Stimulated activated naive CD4-positive, alpha-beta T cell treated with Interleukin-2 at 50 U/mL for 16 hours (primary cell): ENCODE measurements at regions not wholly inside any gene's neighbourhood (a gene's known extent, or its start where the extent isn't known, plus 50 kb on each side); places are given as distances from the start of the nearest gene placed in this dataset.

Experiments used
- DNase-seq: peaks from one replicate; lab custom pipeline; 2025; lab: John Stamatoyannopoulos, UW

DNA sequence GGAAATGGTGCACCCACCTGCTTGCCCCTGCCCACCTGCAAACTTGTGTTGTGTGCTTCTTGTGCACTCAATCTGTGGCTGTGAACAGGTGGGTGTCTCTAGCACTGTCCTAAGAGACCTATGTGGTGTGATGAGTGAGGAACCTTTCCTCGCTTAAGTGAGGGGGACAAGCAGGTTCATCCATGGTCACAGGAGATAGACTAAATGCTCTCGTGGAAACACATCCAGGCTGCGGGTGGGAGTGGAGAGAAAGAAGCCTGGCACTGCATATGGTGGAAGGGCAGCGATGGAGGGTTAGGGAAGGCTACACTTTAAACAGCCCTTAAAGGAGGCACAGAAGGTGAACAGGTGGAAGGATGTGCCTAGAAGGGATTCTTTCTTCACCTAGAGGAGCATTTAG lies 330.9 kb downstream of the CXCL12 start:
- DNase-seq: no peak

DNA sequence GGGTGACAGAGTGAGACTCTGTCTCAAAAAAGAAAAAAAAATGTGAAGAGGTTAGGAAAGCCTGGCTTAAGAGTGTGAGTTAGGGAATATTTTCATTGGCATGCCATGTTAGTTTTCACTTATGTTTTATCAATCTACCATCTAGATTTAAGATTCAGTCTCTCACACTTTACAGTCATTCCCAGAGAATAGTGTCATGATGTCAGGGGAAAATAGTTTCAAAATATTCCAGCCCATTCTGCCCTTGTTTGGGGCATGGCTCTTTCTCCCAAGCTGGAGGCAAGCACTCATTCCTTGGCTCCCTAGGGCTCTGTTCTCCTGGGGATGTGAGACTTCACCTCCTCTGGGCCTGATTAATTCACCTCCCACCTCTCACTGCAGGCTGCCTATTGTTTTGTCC lies 331.5 kb downstream of the CXCL12 start:
- DNase-seq: no peak

DNA sequence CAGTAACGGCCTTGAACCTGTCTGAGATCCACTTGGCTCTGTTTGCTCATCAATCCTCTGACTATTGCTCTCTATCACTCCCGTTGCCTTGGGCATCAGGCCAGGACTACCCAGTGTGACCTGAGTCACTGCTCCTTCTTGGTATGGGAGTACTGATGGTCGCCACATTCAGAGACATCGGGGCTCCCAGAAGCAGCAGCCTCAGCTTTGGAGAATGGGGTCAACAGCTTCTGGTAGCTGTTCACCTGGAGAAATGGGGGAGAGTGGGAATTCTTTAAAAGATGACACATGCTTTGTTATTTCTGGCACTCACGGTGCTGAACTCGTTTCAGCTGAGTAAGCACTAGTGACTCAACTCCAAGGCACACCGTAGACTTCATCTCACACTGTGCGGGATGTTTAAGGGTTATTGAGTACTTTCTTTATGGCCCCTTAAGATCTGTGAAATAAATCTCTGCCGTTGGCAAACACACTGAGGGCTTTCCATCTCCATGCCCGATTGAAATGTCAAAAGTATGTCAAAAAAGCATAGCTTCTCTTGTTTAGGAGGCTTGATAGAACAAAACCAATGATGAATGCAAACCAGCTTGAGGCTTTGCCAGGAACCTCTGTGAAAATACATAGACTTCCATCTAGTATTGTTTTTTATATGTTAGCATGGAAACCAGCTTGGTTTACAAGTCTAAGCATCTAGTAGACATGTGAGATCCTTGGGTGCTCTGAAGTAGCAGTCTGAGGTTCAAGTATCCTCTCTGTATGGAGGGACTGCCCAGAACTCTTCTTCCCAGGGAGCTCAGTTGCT lies 333.1 kb downstream of the CXCL12 start:
- no peak for DNase-seq

DNA sequence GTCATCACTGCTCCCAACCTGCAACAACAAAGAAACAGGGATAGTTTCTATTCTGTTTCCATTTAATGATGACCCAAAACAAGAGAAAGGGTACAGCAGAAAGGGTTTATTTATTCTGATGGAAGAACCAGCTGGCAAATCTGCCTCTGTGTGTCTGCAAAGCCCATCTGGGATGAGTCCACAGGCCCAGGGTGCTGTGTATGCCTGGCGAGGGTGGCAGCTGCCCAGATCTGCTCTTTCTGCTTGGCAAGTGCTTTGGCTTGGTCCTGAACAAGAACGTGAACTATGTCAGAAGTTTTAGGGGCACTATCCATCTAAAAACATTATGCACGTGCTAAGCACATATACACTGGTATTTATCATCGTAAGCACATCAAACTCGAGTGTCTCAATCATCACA lies 333.8 kb downstream of the CXCL12 start:
- no peak for DNase-seq

DNA sequence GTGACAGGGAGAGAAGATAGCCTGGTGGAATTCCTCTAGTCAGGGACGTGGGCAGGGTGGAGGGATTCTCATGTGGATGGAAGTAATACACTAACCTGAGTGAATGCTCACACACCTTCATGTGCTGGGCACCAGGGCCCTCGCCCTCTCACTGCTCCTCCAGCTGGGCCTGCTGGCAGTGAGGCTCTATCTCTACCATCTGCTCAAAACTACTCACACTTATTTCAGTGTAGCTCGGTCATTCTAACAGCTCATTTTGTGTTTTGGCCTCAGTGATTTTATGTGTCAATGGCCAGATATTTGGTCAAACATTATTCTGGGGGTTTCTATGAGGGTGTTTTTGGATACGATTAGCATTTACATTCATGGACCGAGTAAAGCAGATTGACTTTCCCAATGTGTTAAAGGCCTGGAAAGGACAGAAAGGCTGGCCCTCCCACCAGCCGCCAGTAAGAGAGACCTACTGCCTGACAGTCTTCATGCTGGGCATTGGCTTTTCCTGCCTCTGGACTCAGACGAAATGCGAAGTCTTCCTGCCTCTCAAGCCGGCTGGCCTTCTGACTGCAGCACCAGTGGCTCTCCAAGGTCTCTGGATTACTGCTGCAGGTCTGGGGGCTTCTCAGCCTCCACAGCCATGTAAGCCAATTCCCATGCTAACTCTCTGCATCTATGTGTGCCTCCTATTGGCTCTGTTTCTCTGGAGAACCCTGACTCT lies 335.4 kb downstream of the CXCL12 start:
- no peak for DNase-seq

DNA sequence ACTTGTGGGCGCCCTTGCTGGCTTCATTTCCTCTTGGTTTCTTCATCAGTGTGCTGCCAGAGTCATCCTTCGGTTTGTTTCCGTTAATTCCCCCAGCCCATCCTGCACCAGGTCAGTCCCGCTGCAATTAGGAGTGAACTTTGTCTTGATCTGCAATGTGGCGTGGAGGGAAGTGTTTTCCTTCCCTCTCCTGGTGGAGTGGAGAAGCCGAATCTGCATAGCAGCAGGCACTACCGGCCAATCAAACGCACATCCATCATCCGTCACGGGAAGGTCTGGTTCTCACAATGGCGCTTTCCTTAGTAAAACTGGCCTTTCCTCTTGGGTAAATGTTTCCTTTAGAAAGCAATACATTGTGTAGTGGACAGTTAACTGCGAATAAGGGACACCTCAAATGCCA lies 337.5 kb downstream of the CXCL12 start:
- DNase-seq: no peak

DNA sequence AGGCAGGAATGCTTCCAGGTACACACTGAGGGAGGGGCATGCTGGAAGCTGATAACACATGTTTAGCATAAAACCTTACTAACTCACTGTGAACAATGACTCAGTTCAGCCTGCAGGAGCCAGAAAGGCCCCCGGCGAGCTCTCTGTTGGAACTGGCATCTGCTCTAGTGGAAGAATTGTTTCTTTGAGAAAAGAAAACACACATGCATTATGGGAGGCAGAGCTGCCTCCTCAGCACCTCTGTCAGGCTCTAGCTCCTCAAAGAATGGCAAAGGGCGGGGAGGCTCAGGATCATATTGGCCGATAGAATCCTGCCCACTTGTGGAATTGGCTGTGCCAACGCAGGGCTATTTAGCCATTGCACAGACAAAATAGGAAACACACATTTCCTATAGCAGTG lies 338.3 kb downstream of the CXCL12 start:
- no peak for DNase-seq

DNA sequence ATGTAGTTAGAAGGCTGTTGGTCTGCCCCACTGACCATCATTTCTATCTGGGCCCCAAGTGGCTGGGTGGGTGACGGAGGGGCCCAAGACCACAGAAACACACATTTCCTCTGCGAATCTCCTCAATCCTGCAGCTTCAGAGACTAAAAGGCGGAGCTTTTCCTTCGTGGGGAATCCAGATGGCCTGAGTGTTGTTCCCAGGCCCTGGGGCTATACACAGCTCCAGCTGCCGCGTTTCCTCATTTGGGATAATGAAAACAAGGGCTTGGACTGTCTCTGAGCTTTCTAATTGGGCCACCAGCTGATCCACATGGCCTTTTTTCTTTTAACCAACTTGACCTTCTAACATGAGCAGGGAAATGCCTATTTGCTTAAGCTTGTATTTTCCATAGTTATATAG lies 339.9 kb downstream of the CXCL12 start:
- DNase-seq: no peak

DNA sequence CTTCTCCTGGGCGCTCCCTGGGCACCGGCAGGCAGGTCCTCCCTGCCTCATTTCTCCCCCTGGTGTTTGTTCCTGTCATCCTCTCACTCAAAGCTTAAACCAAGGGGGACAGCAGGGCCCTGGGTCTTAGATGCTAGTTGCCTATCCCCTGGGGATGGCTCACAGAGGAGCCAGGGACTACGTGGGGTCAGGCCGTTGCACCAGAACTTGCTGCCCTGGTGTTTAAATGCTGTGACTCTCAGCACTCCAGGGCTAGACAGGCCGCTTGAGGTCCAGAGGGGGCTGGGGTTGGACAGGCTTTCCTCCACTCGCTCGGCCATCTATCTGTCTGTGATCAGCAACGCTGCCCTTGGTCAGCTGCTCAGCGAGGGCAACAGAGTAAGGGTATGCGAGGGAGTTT lies 340.3 kb downstream of the CXCL12 start:
- no peak for DNase-seq

DNA sequence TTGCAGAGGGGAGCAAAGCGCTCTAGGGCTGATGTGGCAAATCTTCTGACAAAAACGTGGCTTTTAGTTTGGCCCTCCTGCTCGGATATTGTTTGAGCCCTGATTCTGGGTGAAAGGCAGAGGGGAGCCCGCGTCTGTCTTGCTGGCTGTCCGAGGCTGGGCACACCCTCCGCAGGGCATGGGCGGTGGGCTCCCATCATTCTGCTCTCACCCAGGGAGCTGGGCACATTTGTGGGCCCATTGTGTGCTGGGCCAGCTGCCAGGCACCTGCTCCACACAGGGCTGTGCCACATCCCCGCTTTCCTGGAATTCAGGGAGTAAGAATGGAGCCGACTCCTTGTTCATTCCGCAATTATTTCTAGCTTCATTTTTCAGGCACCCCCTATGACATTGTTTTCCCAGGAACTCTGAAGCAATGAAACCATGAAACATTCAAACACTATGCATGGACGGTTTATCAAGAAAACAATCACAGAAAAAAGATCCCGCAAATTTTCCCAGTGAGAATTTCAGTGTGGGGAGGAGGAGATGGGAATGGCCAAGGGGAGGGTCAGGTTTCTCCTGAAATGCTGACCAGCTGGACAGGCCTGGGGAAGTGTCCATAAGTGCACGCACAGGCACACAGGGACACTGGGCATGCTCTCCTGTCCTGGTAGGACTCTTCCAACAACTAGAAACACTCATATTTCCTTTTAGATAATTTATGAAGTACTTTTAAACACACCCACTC lies 341.1 kb downstream of the CXCL12 start:
- DNase-seq: no peak

DNA sequence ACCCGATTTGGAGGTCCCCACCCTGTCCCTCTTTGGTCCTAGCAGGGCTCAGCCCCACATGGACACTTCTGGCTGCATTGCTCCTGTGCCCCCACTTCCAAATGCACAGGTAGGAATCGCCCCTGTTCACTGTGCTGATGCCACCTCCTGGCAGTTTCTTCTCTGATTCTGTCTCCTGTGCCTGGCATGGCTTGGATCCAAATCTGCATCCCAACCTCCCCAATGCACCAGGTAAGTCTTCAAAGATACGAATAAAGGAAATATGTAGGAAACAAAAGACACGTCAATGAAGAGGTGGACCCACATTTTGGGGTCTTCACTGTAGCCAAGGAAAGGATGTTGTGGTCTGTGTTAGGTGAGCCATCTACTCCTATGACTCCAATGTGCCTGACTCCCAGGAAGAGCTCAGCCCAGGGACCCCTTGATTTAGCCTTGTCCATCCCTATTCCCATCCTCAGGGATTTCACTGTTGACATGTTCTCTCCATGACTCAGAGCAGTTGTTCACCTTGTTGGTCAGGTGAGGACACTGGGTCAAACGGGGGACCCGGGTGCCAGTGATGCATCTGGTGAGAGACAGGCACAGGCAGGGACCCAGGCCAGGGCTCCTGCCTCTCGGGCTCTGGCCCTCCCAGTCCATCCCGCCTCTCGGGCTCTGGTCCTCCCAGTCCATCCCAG lies 341.8 kb downstream of the CXCL12 start:
- DNase-seq: no peak

DNA sequence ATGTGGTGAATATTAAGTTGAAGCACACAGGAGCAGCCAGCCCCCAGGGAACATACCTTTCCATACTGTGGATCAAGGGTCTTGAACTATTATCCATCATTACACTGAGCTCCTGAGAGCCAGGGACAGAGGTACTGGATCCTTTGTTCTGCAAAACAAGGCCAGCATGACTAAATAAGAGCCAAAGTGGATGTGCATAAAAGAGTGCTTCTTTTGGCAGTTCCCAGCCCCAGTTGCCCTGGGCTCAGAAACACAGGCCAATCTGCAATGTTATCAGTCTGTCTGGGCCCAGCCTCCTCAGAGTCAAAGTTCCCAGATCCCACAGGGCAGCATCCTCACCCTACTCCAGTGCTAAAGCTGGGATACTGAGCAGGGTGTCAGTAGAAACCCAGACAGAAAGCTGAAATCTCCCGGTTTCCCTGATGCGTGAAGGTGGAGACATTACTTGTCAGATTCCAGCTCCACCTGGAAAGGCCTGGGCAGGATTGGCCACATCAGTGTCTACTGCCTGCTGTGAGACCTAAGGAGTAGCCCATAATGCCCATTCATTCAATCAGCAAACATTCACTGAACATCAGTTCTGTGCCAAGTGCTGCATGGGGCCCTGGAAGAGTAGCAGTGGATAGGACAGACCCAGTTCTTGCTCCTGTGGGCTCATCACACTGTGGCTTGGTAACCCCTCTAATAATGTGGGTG lies 342.7 kb downstream of the CXCL12 start:
- no peak for DNase-seq

DNA sequence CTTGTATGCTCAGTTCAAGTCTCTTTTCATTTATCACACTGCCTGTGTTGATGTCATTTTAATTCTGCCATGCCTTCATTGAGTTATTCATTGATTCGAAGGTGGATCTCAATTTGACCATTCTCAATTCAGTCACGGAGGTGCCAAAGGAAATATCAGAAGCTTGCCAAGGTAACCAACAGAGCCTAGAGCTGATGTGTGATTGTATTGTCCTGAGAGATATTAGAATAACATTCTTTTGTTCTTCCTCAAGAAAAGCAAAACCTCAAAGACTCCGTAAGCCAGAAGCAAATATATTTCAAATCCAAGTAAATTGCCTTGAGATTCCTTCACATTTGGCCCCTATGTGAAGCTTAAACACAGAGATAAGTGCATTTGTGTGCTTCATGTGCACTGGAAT lies 345.3 kb downstream of the CXCL12 start:
- DNase-seq: no peak

DNA sequence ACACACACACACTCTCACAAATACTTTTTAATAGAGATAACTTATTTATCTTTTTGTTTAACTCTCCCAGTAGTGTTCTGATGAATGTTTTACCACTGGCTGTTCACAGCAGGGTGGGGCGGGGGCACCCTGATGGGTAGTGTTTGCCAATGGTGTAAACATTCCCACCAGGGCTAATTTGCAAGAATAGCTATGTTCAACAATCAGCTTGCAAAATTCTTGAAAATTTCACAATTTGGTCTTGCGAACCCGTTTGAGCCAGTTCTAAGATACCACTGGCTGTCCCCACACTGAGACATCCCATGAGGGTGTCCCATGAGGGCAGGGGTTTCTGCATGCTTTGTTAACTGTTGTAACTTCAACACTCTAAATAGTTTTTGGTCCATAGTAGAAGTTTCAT lies 348.5 kb downstream of the CXCL12 start:
- no peak for DNase-seq

DNA sequence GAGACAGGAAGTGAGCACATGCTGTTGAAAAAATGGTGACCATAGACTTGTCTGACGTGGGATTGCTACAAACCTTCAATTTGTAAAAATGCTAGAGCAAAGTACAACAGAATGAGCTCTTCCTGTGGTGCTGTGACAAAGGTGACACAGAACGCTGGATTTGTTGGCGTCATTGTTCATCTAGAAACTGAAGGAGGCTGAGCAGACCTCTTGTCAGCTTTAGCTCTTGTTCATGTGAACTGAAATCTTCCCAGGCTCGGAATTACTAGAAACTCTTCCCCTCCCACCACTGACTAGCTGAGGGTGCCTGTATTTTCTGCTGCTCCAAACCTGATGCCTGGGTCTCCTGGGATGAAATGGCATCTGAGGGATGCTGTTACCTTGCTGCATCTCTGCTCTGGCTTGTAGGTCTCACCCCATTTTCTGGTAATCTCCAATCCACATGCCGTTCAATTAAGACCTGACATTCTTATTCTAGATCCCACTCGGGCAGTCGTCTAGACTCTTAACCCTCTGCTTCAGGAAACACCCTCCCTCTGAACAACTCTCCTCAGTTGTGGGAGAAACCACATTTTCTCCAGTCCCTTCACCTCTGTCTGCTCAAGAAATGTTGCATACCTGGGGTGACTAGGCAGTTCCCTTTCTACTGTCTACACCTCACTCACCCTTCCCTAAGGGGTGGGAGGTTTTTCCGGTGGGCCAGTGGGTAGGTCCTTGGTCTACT lies 349.3 kb downstream of the CXCL12 start:
- no peak for DNase-seq

DNA sequence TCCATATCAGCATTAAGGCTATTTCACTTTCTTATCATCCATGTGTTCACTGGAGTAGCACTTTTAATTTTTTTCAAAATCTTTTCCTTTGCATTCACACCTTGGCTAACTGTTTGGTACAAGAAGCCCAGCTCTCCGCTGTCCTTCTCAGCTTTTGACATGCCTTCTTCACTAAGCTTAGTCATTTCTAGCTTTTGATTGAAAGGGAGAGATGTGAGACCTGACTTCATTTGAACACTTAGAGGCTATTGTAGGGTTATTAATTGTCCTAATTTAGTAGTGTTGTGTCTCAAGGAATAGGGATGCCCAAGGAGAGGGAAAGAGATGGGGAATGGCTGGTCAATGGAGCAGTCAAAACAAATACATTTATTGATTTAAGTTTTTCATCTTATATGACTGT lies 350.0 kb downstream of the CXCL12 start:
- DNase-seq: no peak

DNA sequence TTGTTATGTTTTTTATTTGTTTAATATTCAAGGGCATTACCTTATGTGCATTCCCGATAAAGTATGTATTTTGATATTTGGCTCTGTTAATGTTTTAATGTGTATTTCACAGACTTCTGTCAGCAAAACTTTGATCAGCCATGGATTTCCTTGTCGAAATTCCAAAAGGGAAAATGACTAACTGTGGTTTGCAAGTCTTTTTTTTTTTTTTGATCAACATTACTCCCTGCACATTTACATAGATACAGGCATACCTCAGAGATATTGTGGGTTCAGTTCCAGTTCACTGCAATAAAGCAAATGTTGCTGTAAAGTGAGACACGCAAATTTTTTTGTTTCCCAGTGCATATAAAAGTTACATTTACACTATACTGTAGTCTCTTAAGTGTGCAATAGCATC lies 351.9 kb downstream of the CXCL12 start:
- no peak for DNase-seq

DNA sequence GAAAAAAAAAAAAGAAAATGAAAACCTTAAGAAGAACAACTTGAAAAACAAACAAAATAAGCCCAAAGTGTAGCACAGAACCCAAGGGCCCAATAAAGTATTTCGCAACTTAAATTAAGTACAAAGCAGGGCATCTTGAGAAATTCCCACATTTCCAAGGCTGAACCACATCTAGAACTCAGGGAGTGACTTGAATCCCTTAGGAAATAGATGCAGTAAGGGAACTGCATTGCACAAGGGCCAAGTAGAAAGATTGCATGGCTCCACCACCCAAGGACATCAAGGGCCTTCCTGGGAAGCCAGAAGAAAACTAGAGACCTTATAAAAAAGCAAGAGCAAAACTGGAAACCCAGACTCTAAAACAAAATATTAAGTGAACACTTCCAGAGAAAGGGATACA lies 352.7 kb downstream of the CXCL12 start:
- no peak for DNase-seq

DNA sequence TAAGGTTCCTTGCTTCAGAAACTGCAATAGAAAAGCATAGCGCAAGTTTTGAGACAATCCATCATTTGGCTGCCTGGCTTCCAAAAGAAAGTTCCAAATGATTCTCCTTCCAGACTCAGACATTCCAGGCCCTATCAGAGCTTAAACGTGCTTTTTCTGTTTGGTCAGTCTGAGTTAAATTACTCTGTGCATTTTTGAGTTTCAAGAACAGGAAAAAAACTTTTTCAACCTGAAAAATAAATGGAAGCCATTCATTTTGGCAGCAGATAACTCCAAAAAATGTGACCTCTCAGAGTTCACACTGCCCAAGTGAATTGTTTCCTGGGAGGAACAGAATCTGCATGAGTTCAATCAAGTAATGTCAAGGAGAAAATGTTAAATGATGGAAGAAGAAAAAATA lies 354.2 kb downstream of the CXCL12 start:
- DNase-seq: no peak

DNA sequence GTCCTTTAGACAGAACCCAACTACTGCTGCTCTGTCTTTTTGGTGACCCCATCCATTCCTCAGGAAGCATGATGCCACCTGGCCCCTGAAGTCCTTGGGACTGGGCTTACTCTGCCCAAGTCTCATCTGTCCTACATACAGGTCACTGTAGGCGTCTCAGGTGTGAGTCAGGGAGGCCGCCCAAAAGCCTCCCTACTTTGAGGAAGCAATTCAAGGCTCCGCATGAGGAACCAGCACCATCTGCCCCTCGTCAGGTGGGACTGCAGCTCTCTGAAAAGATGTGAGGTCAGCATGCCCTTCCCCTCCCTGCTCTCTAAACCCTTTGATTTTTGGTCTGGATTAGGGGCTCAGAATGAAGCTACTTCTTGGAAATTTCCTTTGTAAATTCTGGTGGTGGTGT lies 354.8 kb downstream of the CXCL12 start:
- DNase-seq: no peak
